ENCODE measurements at regions not wholly inside any gene's neighbourhood (a gene's known extent, or its start where the extent isn't known, plus 50 kb on each side); places are given as distances from the start of the nearest gene placed in this dataset.

DNA sequence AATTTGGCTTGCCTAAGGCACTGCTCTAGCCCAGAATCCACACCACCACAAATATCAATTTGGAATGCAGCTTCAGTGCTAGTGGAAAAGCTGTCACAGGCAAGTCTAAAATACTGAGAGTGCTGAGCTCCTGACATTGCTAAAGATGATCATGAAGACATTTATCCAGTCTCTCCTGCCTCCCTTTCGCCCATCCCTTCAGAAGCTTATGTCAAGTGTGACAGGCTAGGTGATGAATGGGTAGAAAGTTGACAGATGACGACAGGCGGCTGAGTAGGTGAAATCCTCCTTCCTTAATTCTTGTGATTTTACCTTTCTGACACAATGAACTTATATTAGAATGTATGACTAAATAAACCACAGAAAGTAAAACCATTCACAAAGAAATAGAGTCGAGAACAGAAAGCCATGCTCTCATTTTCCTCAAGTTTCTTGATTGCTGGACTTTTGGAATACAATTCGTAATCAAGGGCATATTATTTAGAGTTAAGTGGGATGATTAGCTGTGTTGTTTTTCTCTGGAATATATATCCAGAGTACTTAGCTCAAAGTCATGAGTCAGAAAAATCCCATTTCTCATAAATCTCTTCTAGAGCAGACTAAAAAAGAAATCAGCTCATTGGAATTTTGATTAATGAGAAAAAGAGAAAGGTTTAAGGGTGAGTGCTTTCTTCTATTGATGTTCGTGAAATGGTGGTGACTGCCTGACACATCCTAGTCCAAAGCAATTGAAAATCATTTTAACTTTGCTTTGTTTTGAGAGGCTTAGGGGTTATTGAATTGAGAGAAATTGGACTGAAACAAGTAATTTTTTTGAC, 1228.2 kb upstream of the CITED2 start:
- Histone ChIP-seq H3K27ac (ENCODE audit: low read depth, low read length) (no peak overlapping the region), H4K20me1 (ENCODE audit: low read depth, low read length) (no peaks in the 10 kb centered on the region), H3K36me3 (ENCODE audit: low read length) (no peaks in the 10 kb centered on the region), H3K9me3 (ENCODE audit: insufficient read depth, low read length) (no peaks in the 10 kb centered on the region), H3K4me3 (ENCODE audit: insufficient read depth, low read length, poor library complexity, severe bottlenecking) (no peak overlapping the region), H3F3A (ENCODE audit: insufficient read depth) (no peaks in the 10 kb centered on the region), H3K4me2 (ENCODE audit: low read depth, low read length, poor library complexity, severe bottlenecking) (no peak overlapping the region), H3K27me3 (ENCODE audit: low read length) (no peaks in the 10 kb centered on the region), H2AFZ (ENCODE audit: low read depth, low read length, severe bottlenecking) (no peak overlapping the region), H3K79me2 (ENCODE audit: insufficient read depth, low read length) (no peaks in the 10 kb centered on the region), H3K9me2 (replicated peaks; ENCODE audit: insufficient read depth, low read length) (no peaks in the 10 kb centered on the region), H3K9ac (ENCODE audit: low read length) (no peak overlapping the region)
- TF ChIP-seq, protein P1, sequence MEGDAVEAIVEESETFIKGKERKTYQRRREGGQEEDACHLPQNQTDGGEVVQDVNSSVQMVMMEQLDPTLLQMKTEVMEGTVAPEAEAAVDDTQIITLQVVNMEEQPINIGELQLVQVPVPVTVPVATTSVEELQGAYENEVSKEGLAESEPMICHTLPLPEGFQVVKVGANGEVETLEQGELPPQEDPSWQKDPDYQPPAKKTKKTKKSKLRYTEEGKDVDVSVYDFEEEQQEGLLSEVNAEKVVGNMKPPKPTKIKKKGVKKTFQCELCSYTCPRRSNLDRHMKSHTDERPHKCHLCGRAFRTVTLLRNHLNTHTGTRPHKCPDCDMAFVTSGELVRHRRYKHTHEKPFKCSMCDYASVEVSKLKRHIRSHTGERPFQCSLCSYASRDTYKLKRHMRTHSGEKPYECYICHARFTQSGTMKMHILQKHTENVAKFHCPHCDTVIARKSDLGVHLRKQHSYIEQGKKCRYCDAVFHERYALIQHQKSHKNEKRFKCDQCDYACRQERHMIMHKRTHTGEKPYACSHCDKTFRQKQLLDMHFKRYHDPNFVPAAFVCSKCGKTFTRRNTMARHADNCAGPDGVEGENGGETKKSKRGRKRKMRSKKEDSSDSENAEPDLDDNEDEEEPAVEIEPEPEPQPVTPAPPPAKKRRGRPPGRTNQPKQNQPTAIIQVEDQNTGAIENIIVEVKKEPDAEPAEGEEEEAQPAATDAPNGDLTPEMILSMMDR (IDR thresholded peaks at IDR 0.05; ENCODE audit: insufficient read depth, low read length, poor library complexity, severe bottlenecking): no peak
- TF ChIP-seq EZH2phosphoT487 (conservative IDR thresholded peaks at IDR 0.05; ENCODE audit: low read length): no peak

DNA sequence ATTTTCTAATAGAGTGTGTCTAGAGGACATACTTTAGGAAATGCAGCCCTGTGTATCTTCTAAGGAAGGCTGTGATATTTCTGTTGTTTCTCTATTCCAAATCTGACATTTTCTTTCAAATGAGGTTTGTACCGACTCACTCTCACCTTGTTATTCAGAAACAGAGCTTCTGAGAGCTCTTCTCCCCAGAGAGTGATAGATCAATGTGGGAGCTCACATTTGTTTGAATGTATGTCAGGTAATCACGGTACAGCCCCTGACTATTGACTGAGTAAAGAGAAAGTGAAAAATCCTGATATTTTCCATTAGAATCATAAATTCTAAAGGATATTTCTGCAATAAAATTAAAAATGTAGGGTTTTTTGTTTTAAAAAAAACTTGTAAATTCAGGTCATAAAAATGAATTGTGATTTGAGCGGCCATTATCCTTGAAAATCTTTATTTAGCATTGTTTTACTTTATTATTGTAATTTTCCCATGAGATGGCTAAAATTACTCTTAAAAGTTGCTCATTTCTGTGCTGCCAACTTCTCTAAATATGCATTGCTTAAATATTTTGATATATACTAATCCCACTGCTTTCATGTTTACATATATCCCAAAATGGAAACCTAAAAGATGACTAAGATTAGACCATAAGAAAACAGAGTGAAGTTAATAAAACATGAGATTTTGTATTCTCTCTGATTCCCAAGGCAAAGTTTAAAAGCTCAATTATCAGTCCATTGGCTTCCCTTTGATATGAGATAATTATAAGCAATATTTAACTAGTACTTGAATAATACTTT, 1226.8 kb upstream of the CITED2 start:
- no peaks in the 10 kb centered on the region for H3K36me3 ChIP-seq (ENCODE audit: low read length)
- no peak overlapping the region for H3K4me3 ChIP-seq (ENCODE audit: insufficient read depth, low read length, poor library complexity, severe bottlenecking)
- no peak overlapping the region for H3K9ac ChIP-seq (ENCODE audit: low read length)
- H3K27ac ChIP-seq (ENCODE audit: low read depth, low read length): no peak overlapping the region
- no peak overlapping the region for H2AFZ ChIP-seq (ENCODE audit: low read depth, low read length, severe bottlenecking)
- no peaks in the 10 kb centered on the region for H4K20me1 ChIP-seq (ENCODE audit: low read depth, low read length)
- no peaks in the 10 kb centered on the region for H3K27me3 ChIP-seq (ENCODE audit: low read length)
- H3K79me2 ChIP-seq (ENCODE audit: insufficient read depth, low read length): no peaks in the 10 kb centered on the region
- H3K4me2 ChIP-seq (ENCODE audit: low read depth, low read length, poor library complexity, severe bottlenecking): no peak overlapping the region
- no peak for TF ChIP-seq EZH2phosphoT487 (conservative IDR thresholded peaks at IDR 0.05; ENCODE audit: low read length)
- TF ChIP-seq, protein P1 (IDR thresholded peaks at IDR 0.05; ENCODE audit: insufficient read depth, low read length, poor library complexity, severe bottlenecking): no peak
- no peaks in the 10 kb centered on the region for H3K9me3 ChIP-seq (ENCODE audit: insufficient read depth, low read length)
- no peaks in the 10 kb centered on the region for H3F3A ChIP-seq (ENCODE audit: insufficient read depth)
- H3K9me2 ChIP-seq (replicated peaks; ENCODE audit: insufficient read depth, low read length): no peaks in the 10 kb centered on the region

DNA sequence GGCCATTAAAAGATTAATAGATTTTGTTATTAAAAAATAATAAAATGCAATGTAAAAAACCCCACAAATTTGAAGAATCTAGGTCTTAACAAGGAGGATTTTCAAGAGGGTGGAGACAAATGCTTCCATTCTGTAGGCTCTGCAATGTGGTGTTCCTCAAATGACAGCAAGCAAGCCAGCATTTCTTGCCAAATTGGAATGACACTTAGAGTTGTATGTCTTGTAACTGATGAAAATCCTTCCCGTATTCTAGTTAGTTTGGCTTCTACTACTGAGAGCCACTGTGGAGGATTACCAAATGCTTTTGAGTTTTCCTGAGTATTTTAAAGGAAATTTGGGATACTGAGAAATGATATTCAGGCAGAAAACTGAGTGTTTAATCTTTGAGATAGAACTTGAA, 1225.5 kb upstream of the CITED2 start:
- H3K27ac ChIP-seq (ENCODE audit: low read depth, low read length): no peak overlapping the region
- no peaks in the 10 kb centered on the region for H3K9me3 ChIP-seq (ENCODE audit: insufficient read depth, low read length)
- H3K36me3 ChIP-seq (ENCODE audit: low read length): no peaks in the 10 kb centered on the region
- no peaks in the 10 kb centered on the region for H3K79me2 ChIP-seq (ENCODE audit: insufficient read depth, low read length)
- no peaks in the 10 kb centered on the region for H4K20me1 ChIP-seq (ENCODE audit: low read depth, low read length)
- H3K4me3 ChIP-seq (ENCODE audit: insufficient read depth, low read length, poor library complexity, severe bottlenecking): no peak overlapping the region
- H3K9me2 ChIP-seq (replicated peaks; ENCODE audit: insufficient read depth, low read length): no peaks in the 10 kb centered on the region
- H3K4me2 ChIP-seq (ENCODE audit: low read depth, low read length, poor library complexity, severe bottlenecking): no peak overlapping the region
- H3K9ac ChIP-seq (ENCODE audit: low read length): no peak overlapping the region
- no peak overlapping the region for H2AFZ ChIP-seq (ENCODE audit: low read depth, low read length, severe bottlenecking)
- no peak for TF ChIP-seq EZH2phosphoT487 (conservative IDR thresholded peaks at IDR 0.05; ENCODE audit: low read length)
- TF ChIP-seq, protein P1 (IDR thresholded peaks at IDR 0.05; ENCODE audit: insufficient read depth, low read length, poor library complexity, severe bottlenecking): no peak
- H3K27me3 ChIP-seq (ENCODE audit: low read length): no peaks in the 10 kb centered on the region
- no peaks in the 10 kb centered on the region for H3F3A ChIP-seq (ENCODE audit: insufficient read depth)
